ENCODE measurements at regions not wholly inside any gene's neighbourhood (a gene's known extent, or its start where the extent isn't known, plus 50 kb on each side); places are given as distances from the start of the nearest gene placed in this dataset.

GRCh38 chr4:138673053-138673452 is 342.5 kb upstream of the NOCT start:
- TF ChIP-seq CTCF (conservative IDR thresholded peaks at IDR 0.05 in 1 of 2, IDR thresholded peaks at IDR 0.05 in 1 of 2; ENCODE audit: extremely low read depth in 1 of 2, insufficient read depth in 1 of 2, low read depth in 1 of 2, low read length in 2 of 2), result no peak
- no peak for TF ChIP-seq EZH2 (IDR thresholded peaks at IDR 0.05; ENCODE audit: borderline replicate concordance, low read length)
